Bronchial epithelial cell (primary cell): ENCODE measurements at regions not wholly inside any gene's neighbourhood (a gene's known extent, or its start where the extent isn't known, plus 50 kb on each side); places are given as distances from the start of the nearest gene placed in this dataset.
"Not testable (repeated sequence)": the region's sequence is repeated elsewhere in the genome, so short reads cannot be mapped to it uniquely, and the experiment has no call there.

Source experiments
- DNase-seq: peaks from one replicate; pipeline ENCODE4 v3.0.0-alpha.2; 2010; ENCODE audit warnings: low read depth
- FAIRE-seq: peaks from 2 replicates; lab custom pipeline; 2011; peaks lifted over from hg19 to GRCh38; lab: Jason Lieb, UNC
- H3K27me3 ChIP-seq: 2 replicates; pipeline ENCODE4 v1.5.1; 2011; ENCODE audit warnings: low read length; ENCODE audit not compliant: control insufficient read depth, insufficient read depth
- H3K36me3 ChIP-seq: 2 replicates; pipeline ENCODE4 v1.5.1; 2011; ENCODE audit warnings: low read length; ENCODE audit not compliant: control insufficient read depth, insufficient read depth
- H3K4me3 ChIP-seq: 2 replicates; pipeline ENCODE4 v1.5.1; 2011; ENCODE audit warnings: mild to moderate bottlenecking, low read depth, low read length, control low read depth
- CTCF ChIP-seq: IDR thresholded peaks from 2 replicates; pipeline ENCODE4 v1.5.1; 2011; ENCODE audit warnings: mild to moderate bottlenecking, moderate library complexity, low read length, control low read depth, inconsistent platforms; ENCODE audit not compliant: insufficient read depth, severe bottlenecking

- DNase-seq = peak; percentile 27
- no peak for FAIRE-seq
- Histone ChIP-seq H3K27me3 (no peaks in the 10 kb centered on the region), H3K36me3 (no peaks in the 10 kb centered on the region), H3K4me3 (no peak overlapping the region)
- no peak for TF ChIP-seq CTCF
Measured at GRCh38 chr4:19575924-19576323, 675.8 kb upstream of the SLIT2 start.

GRCh38 chr4:19566041-19566440, 685.7 kb upstream of the SLIT2 start:
- TF ChIP-seq CTCF = no peak
- Histone ChIP-seq H3K27me3 (no peaks in the 10 kb centered on the region), H3K36me3 (no peaks in the 10 kb centered on the region), H3K4me3 (no peak overlapping the region)
- FAIRE-seq (no peak), DNase-seq (no peak)

- no peaks in the 10 kb centered on the region for H3K27me3 ChIP-seq
- no peak for DNase-seq
- H3K36me3 ChIP-seq = no peaks in the 10 kb centered on the region
- no peak for TF ChIP-seq CTCF
- no peak for FAIRE-seq
- H3K4me3 ChIP-seq = no peak overlapping the region
Measured at GRCh38 chr4:19562456-19562855, 689.2 kb upstream of the SLIT2 start.

GRCh38 chr4:19557161-19557560, 694.5 kb upstream of the SLIT2 start:
- FAIRE-seq (no peak), DNase-seq (no peak)
- no peak for TF ChIP-seq CTCF
- no peaks in the 10 kb centered on the region for H3K36me3 ChIP-seq
- no peak overlapping the region for H3K4me3 ChIP-seq
- no peaks in the 10 kb centered on the region for H3K27me3 ChIP-seq

GRCh38 chr4:19556276-19556675, 695.4 kb upstream of the SLIT2 start:
- H3K4me3 ChIP-seq, DNase-seq, FAIRE-seq, H3K36me3 ChIP-seq, H3K27me3 ChIP-seq: not testable (repeated sequence)

- TF ChIP-seq CTCF = no peak
- DNase-seq (peak; percentile 57), FAIRE-seq (no peak)
Measured at GRCh38 chr4:19547463-19547862, 704.2 kb upstream of the SLIT2 start.

More at GRCh38 chr4:19547463-19547862, 704.2 kb upstream of the SLIT2 start:
- H3K36me3 ChIP-seq = no peaks in the 10 kb centered on the region
- no peak overlapping the region for H3K4me3 ChIP-seq
- H3K27me3 ChIP-seq = no peaks in the 10 kb centered on the region
